Renal pelvis (tissue), 1 donor: ENCODE measurements at regions not wholly inside any gene's neighbourhood (a gene's known extent, or its start where the extent isn't known, plus 50 kb on each side); places are given as distances from the start of the nearest gene placed in this dataset.

Experiments
- DNase-seq: peaks from one replicate; pipeline ENCODE4 v3.0.0-alpha.2; 2013

DNA sequence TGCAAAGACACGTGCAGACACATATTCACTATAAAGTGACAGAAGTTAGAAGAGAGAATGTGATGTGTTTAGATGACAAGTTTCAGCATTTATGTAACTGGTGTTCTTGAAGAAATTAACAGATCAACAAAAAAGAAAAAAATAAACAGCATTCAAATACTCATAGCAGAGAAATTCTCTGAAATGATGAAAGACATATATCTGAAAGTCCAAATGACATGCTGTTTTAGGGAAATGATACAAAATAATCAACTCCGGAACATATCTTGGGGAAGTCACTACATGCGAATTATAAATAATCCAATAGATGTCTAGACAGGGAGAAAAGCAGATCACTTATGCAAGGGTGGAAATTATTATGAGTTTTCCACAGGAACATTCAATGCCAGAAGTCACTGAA is 146.0 kb downstream of the SPANXN4 start:
- DNase-seq: no peak

GRCh38 chrX:143165778-143166177 is 140.1 kb downstream of the SPANXN4 start:
- DNase-seq: no peak

DNA sequence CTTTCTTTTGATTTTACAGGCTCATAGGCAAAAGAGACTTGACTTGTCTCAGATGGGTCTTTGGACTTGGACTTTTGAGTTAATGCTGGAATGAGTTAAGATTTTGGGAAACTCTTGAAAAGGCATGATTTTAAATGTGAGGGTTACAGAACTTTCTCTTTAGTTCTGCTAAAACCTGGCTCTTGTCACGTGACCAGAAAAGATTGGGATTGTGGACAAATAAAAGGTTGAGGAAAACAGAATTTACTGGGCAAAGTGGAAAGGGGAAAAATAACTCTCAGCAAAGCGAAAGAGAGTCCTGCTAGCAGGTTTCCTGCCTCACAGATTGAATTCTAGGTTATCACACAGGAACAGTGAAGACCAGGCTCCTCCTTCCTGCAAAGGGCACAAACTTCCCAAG is 114.0 kb downstream of the SPANXN4 start:
- no peak for DNase-seq

- DNase-seq: peak; percentile 57
These were observed 95.7 kb downstream of the SPANXN4 start for GRCh38 chrX:143121477-143121876.

GRCh38 chrX:143115466-143115865 is 89.7 kb downstream of the SPANXN4 start:
- no peak for DNase-seq

DNA sequence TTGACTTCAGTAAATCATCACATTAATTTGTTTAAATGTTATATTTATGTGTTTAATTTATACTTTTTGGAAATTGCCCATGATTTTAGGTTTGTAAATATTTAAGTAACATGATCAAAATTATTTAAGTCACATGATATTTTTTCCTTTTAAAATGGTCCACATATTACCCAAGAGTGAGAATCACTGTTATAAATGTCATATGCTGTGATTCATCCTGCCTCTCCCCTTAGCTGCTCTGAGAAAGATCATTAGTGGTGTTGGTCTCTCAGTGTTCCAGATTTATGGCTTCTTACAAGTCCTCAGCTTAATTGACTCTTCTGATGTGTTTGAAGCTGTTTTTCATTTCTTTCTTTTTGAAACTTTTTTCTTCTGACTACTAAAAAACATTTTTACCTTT is 70.1 kb downstream of the SPANXN4 start:
- DNase-seq: no peak

DNA sequence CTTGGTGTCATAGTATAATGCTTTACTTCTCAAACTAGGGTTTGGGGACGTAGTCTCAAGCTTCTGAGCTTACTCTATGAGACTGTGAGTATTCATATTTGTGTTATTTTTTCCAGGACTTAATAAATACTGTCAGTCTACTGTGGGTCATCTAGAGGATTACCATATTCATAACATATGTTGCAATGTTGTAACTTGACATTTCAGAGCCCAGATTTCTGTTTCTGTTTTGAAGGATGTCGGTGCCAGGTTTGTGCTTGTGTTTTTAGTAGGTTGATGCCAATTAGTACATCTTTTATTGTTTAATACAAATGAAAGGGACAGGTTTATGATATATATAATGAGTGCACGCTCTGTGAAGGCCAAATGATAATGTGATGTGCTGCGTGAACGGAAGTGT is 69.6 kb downstream of the SPANXN4 start:
- no peak for DNase-seq

DNA sequence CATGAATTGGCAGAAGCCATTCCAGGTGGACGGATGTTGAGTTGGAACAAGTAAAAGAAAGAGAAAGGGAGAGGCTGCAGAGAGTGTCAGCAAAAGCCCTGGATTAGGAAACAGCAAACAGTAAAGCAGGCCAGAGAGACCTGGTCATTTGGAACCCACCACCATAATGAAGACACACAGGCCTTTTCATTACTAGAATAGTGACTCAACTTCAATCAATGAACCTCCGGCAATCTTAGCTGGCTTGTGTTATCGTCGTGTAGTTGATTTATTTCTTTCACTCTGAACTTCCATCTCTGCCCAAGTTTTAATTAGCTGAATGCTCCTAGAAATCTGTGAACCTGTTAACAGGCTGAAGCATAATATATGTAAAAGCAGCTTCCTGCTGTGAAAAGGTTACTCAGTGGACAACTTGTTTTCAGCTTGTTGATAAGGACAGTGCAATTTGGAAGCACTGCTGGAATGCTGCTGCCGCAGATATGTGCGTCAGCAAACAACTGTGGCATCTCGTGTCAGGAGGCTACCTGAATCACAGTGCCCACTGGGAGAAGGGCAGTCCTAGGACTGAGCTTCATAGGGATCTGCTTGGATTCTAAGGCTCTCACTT is 68.8 kb downstream of the SPANXN4 start:
- DNase-seq: no peak
